Lower lobe of right lung (tissue), 2 donors: ENCODE measurements at regions not wholly inside any gene's neighbourhood (a gene's known extent, or its start where the extent isn't known, plus 50 kb on each side); places are given as distances from the start of the nearest gene placed in this dataset.

Experiments used
- ATAC-seq, 2 donors: fragments of 200-7000 bp; cut with Tn5 transposase; one replicate each; pipeline ENCODE4 v1.9.1; 2020 to 2022; ENCODE audit warnings: mild to moderate bottlenecking in 2 of 2, moderate library complexity in 2 of 2
- DNase-seq: peaks from one replicate; pipeline ENCODE4 v3.0.0-alpha.2; 2020
- H3K27ac ChIP-seq: fragments of 200-600 bp; one replicate; pipeline ENCODE4 v1.8.0; 2022
- H3K27me3 ChIP-seq: fragments of 200-600 bp; one replicate; pipeline ENCODE4 v1.8.0; 2022; ENCODE audit warnings: low read depth
- H3K36me3 ChIP-seq: fragments of 200-600 bp; one replicate; pipeline ENCODE4 v1.8.0; 2022; ENCODE audit warnings: mild to moderate bottlenecking
- H3K4me1 ChIP-seq: fragments of 200-600 bp; one replicate; pipeline ENCODE4 v1.8.0; 2022
- H3K4me3 ChIP-seq: fragments of 200-600 bp; one replicate; pipeline ENCODE4 v1.8.0; 2022; ENCODE audit warnings: mild to moderate bottlenecking
- H3K9me3 ChIP-seq: fragments of 200-600 bp; one replicate; pipeline ENCODE4 v1.8.0; 2022
- intact Hi-C: fragments of 100-400 bp; cut with DNase I; formaldehyde crosslinking; loops from one replicate; pipeline ENCODE4 v1.11.0; 2022
- TF ChIP-seq, protein P1 (sequence below): fragments of 200-600 bp; IDR thresholded peaks from one replicate; pipeline ENCODE4 v1.8.0; 2022; ENCODE audit warnings: antibody characterized with exemption, mild to moderate bottlenecking
- donor health status: DM: no; HTN: yes; CAD: no; lungs with severe emphysema.

DNA sequence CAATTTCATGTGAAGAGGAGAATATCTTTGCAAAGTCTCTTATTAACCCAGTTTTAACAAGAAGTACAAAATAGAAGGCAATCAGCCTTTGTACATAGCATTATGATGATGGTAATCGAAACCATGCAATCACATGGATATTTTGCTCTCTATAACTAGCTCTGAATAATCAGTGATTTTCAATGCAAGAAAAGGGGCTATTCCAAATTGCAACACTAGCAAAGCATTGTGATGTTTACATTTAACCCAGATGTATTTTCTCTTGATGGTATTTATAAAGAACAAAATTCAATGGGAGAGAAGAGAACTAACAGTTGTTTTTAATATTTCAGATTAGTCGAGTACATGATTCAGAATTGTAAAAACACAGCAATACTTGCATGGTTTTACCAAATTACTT, 437.5 kb upstream of the DMAC1 start:
- intact Hi-C loops = no loop called here
- H3K27ac ChIP-seq = no peak overlapping the region
- H3K27me3 ChIP-seq = no peaks in the 10 kb centered on the region
- no peaks in the 10 kb centered on the region for H3K36me3 ChIP-seq
- H3K4me1 ChIP-seq = no peaks in the 10 kb centered on the region
- DNase-seq (no peak), ATAC-seq (no peak)
- H3K4me3 ChIP-seq = no peak overlapping the region
- TF ChIP-seq, protein P1, sequence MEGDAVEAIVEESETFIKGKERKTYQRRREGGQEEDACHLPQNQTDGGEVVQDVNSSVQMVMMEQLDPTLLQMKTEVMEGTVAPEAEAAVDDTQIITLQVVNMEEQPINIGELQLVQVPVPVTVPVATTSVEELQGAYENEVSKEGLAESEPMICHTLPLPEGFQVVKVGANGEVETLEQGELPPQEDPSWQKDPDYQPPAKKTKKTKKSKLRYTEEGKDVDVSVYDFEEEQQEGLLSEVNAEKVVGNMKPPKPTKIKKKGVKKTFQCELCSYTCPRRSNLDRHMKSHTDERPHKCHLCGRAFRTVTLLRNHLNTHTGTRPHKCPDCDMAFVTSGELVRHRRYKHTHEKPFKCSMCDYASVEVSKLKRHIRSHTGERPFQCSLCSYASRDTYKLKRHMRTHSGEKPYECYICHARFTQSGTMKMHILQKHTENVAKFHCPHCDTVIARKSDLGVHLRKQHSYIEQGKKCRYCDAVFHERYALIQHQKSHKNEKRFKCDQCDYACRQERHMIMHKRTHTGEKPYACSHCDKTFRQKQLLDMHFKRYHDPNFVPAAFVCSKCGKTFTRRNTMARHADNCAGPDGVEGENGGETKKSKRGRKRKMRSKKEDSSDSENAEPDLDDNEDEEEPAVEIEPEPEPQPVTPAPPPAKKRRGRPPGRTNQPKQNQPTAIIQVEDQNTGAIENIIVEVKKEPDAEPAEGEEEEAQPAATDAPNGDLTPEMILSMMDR = no peak
- no peaks in the 10 kb centered on the region for H3K9me3 ChIP-seq

DNA sequence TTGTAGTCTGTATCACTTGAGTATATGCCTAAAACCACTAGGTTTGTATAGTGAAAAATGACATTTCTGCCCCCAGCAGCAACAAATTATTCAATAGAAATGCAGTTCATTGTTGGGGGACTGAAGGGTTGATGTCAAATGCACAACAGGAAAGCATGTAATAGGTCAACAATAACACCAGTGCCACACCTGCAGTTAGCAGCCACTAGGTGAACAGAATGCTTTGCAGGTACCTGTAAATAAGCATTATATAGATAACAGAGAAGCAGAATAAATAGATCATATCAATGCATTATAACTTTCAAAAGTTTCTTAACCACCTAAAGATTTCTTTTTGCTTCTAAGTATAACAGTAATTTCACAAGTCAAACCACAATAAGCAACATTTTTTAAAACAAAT, 435.9 kb upstream of the DMAC1 start:
- ATAC-seq (no peak), DNase-seq (no peak)
- no peaks in the 10 kb centered on the region for H3K27me3 ChIP-seq
- TF ChIP-seq, protein P1 = no peak
- intact Hi-C loops = no loop called here
- no peaks in the 10 kb centered on the region for H3K4me1 ChIP-seq
- no peak overlapping the region for H3K4me3 ChIP-seq
- no peak overlapping the region for H3K27ac ChIP-seq
- no peaks in the 10 kb centered on the region for H3K36me3 ChIP-seq
- H3K9me3 ChIP-seq = no peaks in the 10 kb centered on the region

DNA sequence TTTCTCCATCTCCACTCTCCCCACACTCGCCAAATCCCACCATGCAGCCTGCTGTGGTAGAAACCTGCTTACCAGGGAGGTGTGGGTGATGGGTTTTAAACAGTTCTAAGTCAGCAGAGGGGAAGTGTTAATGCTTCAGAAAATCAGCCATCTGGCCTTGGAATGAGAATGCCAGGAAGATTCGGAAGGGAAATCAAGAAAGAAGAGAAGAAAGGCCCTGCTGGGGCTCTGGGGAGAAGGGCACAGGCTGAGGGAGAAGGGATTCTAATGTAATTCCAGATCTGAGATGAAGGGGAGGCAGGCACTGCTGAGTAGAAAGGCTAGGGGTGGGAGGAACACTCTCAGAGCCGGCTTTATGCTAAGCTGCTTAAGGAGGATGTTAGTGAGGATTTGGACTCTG, 434.7 kb upstream of the DMAC1 start:
- no peak overlapping the region for H3K4me3 ChIP-seq
- no peaks in the 10 kb centered on the region for H3K36me3 ChIP-seq
- DNase-seq (no peak), ATAC-seq (no peak)
- no peaks in the 10 kb centered on the region for H3K9me3 ChIP-seq
- TF ChIP-seq, protein P1 = no peak
- intact Hi-C loops = no loop called here
- H3K27ac ChIP-seq = no peak overlapping the region
- H3K27me3 ChIP-seq = no peaks in the 10 kb centered on the region
- no peaks in the 10 kb centered on the region for H3K4me1 ChIP-seq

DNA sequence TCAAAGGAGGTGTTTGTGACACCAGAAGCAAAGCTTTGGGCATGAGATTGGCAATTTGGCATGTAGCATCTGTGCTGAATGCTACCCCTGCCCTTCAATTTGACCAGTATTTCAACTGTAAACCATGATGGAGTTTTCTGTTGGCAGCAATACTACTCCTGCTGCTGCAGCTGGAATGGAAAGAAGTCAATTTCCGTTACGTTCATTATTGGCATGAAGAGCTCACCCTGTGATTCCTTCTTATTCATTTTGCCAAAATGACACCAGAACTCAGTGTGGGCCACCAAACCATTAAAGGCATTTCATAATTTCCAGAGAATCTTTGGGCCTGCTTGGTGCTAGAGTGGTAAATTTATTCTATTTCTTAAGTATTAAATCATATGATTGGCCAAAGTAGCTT, 433.1 kb upstream of the DMAC1 start:
- DNase-seq = no peak
- no peaks in the 10 kb centered on the region for H3K9me3 ChIP-seq
- H3K27me3 ChIP-seq = no peaks in the 10 kb centered on the region
- ATAC-seq = no peak
- no peaks in the 10 kb centered on the region for H3K36me3 ChIP-seq
- no peaks in the 10 kb centered on the region for H3K4me1 ChIP-seq
- intact Hi-C loops = no loop called here
- no peak overlapping the region for H3K4me3 ChIP-seq
- TF ChIP-seq, protein P1 = no peak
- H3K27ac ChIP-seq = no peak overlapping the region

DNA sequence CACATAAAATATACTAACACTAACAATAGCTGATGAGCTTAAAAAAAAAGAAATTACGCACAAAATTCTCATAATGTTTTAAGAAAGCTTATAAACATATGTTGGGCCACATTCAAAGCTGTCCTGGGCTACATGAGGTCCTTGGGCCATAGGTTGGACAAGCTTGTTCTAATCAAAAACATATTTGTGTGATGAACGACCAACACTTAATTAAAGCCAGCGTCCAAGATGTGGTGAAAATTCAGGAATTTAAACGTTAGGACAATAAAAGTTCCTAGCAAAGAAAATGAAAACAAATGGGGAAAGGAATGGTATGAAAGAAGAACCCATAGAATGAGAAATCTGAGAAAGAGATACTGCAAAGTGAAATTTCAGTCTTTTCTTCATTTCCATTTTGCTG, 429.6 kb upstream of the DMAC1 start:
- DNase-seq (no peak), ATAC-seq (no peak)
- no peak overlapping the region for H3K27ac ChIP-seq
- no peaks in the 10 kb centered on the region for H3K4me1 ChIP-seq
- H3K4me3 ChIP-seq = no peak overlapping the region
- intact Hi-C loops = no loop called here
- TF ChIP-seq, protein P1 = no peak
- no peaks in the 10 kb centered on the region for H3K36me3 ChIP-seq
- H3K9me3 ChIP-seq = no peaks in the 10 kb centered on the region
- no peaks in the 10 kb centered on the region for H3K27me3 ChIP-seq

DNA sequence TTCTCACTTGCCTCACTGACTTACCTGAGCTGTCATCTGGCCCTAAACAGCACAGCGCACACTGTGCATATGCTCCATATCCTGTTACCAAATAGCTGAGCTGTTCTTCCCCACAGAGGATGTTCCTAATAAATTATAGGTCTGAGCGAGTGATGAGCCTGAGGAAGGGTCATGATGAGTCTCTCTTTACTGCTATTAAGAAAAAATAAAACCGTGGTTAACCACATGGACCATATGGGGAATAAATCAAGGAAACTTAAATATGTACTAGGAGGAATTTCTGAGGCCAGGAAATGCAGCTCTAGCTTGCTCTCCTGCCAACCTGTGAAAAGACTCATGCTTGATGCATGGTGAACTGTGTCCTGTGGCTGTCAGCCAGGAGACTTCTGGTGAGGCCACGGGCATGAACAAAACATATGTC, 424.8 kb upstream of the DMAC1 start:
- Histone ChIP-seq H3K4me1 (no peaks in the 10 kb centered on the region), H3K27me3 (no peaks in the 10 kb centered on the region), H3K9me3 (no peaks in the 10 kb centered on the region), H3K27ac (no peak overlapping the region), H3K4me3 (no peak overlapping the region), H3K36me3 (no peaks in the 10 kb centered on the region)
- TF ChIP-seq, protein P1 = no peak
- intact Hi-C loops = no loop called here
- ATAC-seq (no peak), DNase-seq (no peak)
